HG02678 (cell line): ENCODE measurements at regions not wholly inside any gene's neighbourhood (a gene's known extent, or its start where the extent isn't known, plus 50 kb on each side); places are given as distances from the start of the nearest gene placed in this dataset.
"Not testable (repeated sequence)": the region's sequence is repeated elsewhere in the genome, so short reads cannot be mapped to it uniquely, and the experiment has no call there.

ENCODE experiments used
- ATAC-seq: cut with Tn5 transposase; IDR thresholded peaks from one replicate; pipeline ENCODE4 v1.9.1; 2021; ENCODE audit warnings: mild to moderate bottlenecking, moderate library complexity; ENCODE audit not compliant: unreplicated experiment

DNA sequence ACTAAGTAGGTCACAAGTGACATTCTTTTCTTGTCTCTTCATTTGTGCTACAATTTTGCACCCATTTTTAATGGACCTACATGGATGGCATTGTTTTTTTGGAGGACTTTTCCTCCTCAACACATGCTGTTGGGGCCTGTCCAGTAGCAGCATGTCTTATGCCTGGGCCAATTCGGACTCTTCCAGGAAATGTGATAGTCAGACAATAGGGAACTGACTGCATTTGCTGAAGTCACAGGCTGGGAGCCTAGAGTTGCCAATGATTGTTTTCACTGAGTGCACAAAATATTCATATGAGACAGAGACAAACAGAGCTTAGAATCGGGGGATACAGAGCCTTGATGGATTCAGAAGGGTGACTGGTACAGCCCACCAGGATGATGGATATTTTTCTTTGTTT lies 867.3 kb upstream of the GOT2 start:
- no peak for ATAC-seq

DNA sequence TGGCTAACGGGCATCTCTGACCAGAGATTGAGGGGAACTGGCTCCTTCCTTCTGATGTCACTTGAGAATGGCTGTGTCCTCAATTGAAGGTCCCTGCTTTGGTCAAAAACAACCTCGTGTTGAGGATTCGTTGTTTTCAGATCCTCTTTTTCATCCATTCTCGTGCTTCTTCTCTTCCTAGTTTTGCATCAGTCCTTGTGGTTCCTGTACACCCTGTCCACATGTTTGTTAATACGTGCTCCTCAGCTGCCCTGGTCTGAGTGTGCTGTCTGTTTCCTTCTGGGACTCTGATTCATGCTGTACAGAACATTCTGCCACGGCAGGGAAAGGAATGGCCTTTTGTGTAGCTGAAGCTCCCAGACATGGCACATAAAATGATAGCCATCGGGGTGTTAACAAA lies 863.2 kb upstream of the GOT2 start:
- no peak for ATAC-seq

DNA sequence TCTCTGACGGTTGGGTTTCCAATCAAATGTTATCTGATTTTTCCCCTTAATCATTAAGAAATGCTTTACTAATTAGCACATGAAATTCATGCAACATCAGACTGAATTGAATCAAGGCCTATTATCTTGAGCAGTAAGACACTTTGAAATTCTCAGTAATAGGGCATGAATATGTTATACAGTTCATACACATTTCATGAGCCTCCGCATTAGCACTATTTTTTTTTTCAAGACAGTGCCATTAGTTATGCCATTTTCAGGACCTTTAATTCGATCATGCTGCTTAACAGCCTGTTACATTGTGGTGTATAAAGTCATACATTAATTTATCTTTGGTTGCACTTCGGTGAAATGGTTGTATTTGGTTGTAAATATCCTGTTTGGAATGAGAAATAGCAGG lies 862.6 kb upstream of the GOT2 start:
- no peak for ATAC-seq

GRCh38 chr16:59593194-59593661 lies 859.1 kb upstream of the GOT2 start:
- ATAC-seq = no peak

DNA sequence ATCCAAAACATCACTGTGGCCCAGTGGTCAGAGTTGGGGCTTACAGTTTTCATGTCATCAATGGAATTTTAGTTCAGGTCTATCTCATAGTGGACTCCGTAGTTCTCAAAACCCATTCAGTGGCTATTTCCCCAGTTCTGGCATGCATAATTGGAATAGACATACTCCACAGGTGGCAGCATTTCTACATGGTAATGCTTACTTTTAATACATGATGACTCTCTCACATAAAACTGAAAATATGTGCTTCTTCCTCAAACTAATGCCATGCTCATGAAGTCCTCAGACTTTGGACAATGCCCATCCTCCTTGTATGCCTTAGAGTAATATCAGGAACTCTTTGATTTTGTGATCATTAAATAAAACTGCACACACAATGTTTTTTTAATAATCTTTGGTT lies 857.4 kb upstream of the GOT2 start:
- ATAC-seq = no peak

- ATAC-seq = no peak
Observed at GRCh38 chr16:59590845-59591244, 856.7 kb upstream of the GOT2 start.

GRCh38 chr16:59586331-59586730 lies 852.2 kb upstream of the GOT2 start:
- ATAC-seq = no peak

- no peak for ATAC-seq
Observed at GRCh38 chr16:59574296-59574695, 840.2 kb upstream of the GOT2 start.

- ATAC-seq = no peak
Observed at GRCh38 chr16:59573528-59574271, 839.6 kb upstream of the GOT2 start.

DNA sequence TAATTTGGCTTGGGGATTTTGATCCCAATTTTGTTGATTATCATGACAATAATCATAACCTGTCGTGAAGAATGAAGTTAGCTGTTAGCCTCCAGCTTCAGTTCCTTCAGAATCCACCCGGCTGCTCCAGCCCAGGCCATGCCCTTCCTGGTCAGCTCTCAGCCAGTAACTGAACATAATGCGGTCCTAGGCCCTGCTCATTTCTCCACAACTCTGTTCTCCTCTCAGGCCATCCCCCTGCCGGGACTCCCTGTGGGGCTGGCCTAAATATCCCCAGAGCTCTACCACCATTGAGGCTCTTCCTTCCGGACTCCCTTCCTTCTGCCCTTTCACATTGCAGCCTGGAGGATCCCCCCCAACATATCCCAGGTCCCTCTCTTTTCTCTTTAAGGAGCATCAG lies 833.4 kb upstream of the GOT2 start:
- no peak for ATAC-seq

- no peak for ATAC-seq
Observed at GRCh38 chr16:59566446-59566845, 832.3 kb upstream of the GOT2 start.

GRCh38 chr16:59558679-59559078 lies 824.6 kb upstream of the GOT2 start:
- ATAC-seq = no peak

DNA sequence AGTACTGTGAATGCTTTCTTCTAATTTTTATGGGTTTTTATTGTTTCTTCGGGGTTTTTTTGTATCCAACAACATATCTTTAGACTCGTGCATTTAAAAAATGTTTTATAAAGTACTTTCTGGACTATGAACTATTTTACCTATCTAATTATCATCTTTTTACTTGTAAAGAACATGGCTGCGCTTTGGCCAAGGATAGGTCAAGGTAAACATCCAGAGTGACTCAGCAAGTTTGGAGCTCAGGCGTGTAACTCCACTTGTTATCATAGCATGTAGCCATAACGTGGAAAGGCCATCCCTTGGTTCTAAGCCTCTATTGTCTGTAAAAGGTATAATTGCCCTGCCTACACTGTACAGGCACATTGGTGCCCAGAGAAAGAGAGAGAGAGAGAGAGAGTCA lies 818.0 kb upstream of the GOT2 start:
- ATAC-seq = no peak

DNA sequence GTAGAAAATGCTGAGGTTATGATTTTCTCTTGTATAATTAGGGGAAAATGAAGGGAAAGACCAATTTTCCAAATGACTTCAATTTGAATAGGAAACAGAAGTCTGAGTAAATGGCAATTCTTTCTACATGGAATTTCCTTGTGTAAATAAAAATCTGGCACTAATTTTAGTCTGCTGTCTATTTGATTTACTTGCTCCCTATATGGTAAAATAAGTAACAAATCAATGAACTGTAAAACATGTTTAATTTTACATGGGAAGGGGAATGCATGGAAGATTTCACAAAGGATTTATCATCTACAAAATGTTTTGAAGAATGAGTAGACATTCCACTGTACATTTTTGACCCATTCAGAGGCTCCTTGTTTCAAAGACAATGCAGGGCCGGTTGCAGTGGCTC lies 811.6 kb upstream of the GOT2 start:
- ATAC-seq = no peak

- ATAC-seq = no peak
Observed at GRCh38 chr16:59543641-59544040, 809.5 kb upstream of the GOT2 start.

- ATAC-seq = no peak
Observed at GRCh38 chr16:59540621-59541020, 806.5 kb upstream of the GOT2 start.

- ATAC-seq = no peak
Observed at GRCh38 chr16:59535298-59535697, 801.2 kb upstream of the GOT2 start.

GRCh38 chr16:59527206-59527997 lies 793.3 kb upstream of the GOT2 start:
- ATAC-seq = no peak

DNA sequence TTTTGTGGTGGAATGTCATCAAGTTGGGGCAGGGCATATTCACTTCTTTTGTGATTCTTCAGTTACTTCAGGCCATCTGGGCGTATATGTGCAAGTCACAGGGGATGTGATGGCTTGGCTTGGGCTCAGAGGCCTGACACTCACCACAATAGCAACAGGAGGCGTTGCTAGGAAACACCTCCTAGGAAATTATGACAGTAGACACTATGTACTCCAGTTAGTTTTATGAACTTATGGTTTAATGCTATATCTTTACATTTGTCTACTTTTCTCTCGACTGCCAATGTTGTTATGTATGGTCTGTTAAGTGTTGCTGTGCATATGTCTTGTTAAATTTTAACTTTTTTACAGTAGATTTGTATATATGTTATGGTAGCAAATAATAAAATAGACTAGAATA lies 788.7 kb upstream of the GOT2 start:
- ATAC-seq = no peak

DNA sequence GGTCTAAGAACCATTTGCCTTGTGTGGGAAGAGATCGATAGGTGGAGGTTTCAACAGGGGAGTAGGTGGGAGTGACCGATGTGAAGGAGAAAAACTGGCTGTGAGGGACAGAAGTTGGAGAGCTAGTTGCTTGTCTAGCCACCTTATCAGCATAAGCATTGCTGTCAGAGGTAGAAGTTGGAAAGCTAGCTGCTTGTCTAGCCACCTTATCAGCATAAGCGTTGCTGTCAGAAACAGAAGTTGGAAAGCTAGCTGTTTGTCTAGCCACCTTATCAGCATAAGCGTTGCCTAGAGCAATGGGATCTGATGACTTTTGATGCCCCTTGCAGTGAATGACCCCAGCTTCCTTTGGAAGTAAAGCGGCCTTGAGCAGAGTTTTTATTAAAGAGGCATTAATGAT lies 784.6 kb upstream of the GOT2 start:
- not testable (repeated sequence) for ATAC-seq

- ATAC-seq = no peak
Observed at GRCh38 chr16:59514651-59515050, 780.5 kb upstream of the GOT2 start.

DNA sequence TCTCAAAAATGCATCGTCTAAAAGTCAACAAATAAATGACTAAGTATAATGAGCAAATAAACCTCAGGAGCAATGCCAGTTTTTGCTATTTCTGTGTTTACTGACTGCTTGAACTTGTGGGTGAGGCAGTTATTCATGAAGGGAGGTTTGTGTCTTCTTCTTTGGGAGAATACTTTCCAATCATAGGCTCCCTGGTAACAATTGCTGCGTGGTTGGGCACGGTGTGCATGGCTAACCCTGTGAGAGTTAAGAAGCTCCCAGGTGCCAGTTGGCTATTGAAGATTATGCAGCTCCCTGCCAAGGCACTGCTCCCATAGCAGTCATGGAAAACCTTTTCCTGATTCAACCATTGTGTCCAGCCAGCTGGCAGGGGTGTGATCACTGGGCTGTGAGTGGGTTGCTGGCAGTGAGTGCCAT lies 775.9 kb upstream of the GOT2 start:
- ATAC-seq = no peak
